HepG2 (cell line): ENCODE measurements at regions not wholly inside any gene's neighbourhood (a gene's known extent, or its start where the extent isn't known, plus 50 kb on each side); places are given as distances from the start of the nearest gene placed in this dataset.

Experiments
- CHCHD3 ChIP-seq: sonication (generic); formaldehyde crosslinking; IDR thresholded peaks from 2 replicates; pipeline ENCODE4 v1.8.0; 2022; ENCODE audit warnings: mild to moderate bottlenecking, missing genetic modification reagents, moderate library complexity
- FOXA3 ChIP-seq: IDR thresholded peaks from 2 replicates; pipeline ENCODE4 v1.6.1; 2016; ENCODE audit warnings: missing genetic modification reagents, missing compliant biosample characterization
- HIC2 ChIP-seq: sonication (generic); formaldehyde crosslinking; IDR thresholded peaks from 2 replicates; pipeline ENCODE4 v1.9.0; 2022; ENCODE audit warnings: low read depth, missing genetic modification reagents
- HNF4G ChIP-seq, 2 experiments: sonication (generic) in 1 of 2; formaldehyde crosslinking in 1 of 2; IDR thresholded peaks; 2 replicates each; pipeline versions ENCODE4 v1.4.0 to v1.6.1; 2011 to 2020; ENCODE audit warnings: borderline replicate concordance in 2 of 2, low read depth in 2 of 2, mild to moderate bottlenecking in 2 of 2, low read length in 1 of 2, missing genetic modification reagents in 1 of 2, moderate library complexity in 1 of 2
- MBD4 ChIP-seq: IDR thresholded peaks from 2 replicates; pipeline ENCODE4 v1.6.1; 2012; ENCODE audit warnings: low read length, inconsistent platforms, borderline replicate concordance
- NAIF1 ChIP-seq: sonication (generic); formaldehyde crosslinking; IDR thresholded peaks from 2 replicates; pipeline ENCODE4 v1.5.0; 2020; ENCODE audit warnings: mild to moderate bottlenecking, missing genetic modification reagents, borderline replicate concordance
- PHF21A ChIP-seq: sonication (generic); formaldehyde crosslinking; IDR thresholded peaks from 2 replicates; pipeline ENCODE4 v1.5.0; 2020; ENCODE audit warnings: mild to moderate bottlenecking, missing genetic modification reagents
- RFX5 ChIP-seq: IDR thresholded peaks from 2 replicates; pipeline ENCODE4 v1.6.1; 2011; ENCODE audit warnings: low read depth, low read length, improper control_type of control experiment
- SMAD3 ChIP-seq: sonication (generic); formaldehyde crosslinking; IDR thresholded peaks from 2 replicates; pipeline ENCODE4 v1.4.0; 2020; ENCODE audit warnings: missing genetic modification reagents
- ZNF205 ChIP-seq: IDR thresholded peaks from 2 replicates; pipeline ENCODE4 v1.6.1; 2018; ENCODE audit warnings: missing biosample characterization, missing genetic modification reagents
- ZNF253 ChIP-seq: sonication (generic); formaldehyde crosslinking; IDR thresholded peaks from 2 replicates; pipeline ENCODE4 v1.8.0; 2022; ENCODE audit warnings: mild to moderate bottlenecking, missing genetic modification reagents, borderline replicate concordance
- ZNF3 ChIP-seq: IDR thresholded peaks from 2 replicates; pipeline ENCODE4 v1.7.0; 2017; ENCODE audit warnings: inconsistent platforms
- ZNF367 ChIP-seq: sonication (generic); formaldehyde crosslinking; IDR thresholded peaks from 2 replicates; pipeline ENCODE4 v1.4.0; 2020; ENCODE audit warnings: missing genetic modification reagents, borderline replicate concordance
- ZNF382 ChIP-seq: sonication (generic); formaldehyde crosslinking; IDR thresholded peaks from 2 replicates; pipeline ENCODE4 v1.5.0; 2020; ENCODE audit warnings: missing genetic modification reagents, mild to moderate bottlenecking, borderline replicate concordance
- TF ChIP-seq, protein P1 (sequence below), 2 experiments: sonication (generic) in 1 of 2; formaldehyde crosslinking in 1 of 2; IDR thresholded peaks; 2 replicates each; pipeline versions ENCODE4 v1.4.0 to v1.6.1; 2016 to 2020; ENCODE audit warnings: borderline replicate concordance in 1 of 2, low read depth in 1 of 2, mild to moderate bottlenecking in 1 of 2, missing genetic modification reagents in 1 of 2
- TF ChIP-seq, protein P2 (sequence below): sonication (generic); formaldehyde crosslinking; IDR thresholded peaks from 2 replicates; pipeline ENCODE4 v1.9.0; 2021; ENCODE audit warnings: missing genetic modification reagents, mild to moderate bottlenecking, borderline replicate concordance

DNA sequence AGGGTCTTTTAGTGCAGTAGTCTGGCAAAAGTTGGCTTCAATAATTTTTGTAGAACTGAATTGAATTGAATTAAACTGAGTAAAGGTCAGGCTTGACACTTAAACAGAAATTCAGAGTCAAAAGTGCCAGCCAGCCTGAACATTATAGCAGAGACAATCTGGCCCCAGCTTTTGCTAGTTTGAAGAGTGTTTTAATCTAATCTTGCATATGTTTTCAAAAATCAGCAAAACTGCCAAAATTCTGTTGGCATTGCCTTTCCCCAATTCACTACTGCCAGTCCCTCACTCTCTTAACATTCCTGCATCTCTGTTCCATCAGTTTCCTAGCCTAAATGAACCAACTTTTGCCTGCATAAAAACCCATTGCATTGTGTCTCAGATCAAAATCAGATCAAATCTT, 403.8 kb downstream of the NUF2 start (continued):
- TF ChIP-seq, protein P1, sequence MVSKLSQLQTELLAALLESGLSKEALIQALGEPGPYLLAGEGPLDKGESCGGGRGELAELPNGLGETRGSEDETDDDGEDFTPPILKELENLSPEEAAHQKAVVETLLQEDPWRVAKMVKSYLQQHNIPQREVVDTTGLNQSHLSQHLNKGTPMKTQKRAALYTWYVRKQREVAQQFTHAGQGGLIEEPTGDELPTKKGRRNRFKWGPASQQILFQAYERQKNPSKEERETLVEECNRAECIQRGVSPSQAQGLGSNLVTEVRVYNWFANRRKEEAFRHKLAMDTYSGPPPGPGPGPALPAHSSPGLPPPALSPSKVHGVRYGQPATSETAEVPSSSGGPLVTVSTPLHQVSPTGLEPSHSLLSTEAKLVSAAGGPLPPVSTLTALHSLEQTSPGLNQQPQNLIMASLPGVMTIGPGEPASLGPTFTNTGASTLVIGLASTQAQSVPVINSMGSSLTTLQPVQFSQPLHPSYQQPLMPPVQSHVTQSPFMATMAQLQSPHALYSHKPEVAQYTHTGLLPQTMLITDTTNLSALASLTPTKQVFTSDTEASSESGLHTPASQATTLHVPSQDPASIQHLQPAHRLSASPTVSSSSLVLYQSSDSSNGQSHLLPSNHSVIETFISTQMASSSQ (IDR thresholded peaks at IDR 0.05; ENCODE audit: low read depth) = no peak
- TF ChIP-seq, protein P1 (CRISPR knock-in tag; IDR thresholded peaks at IDR 0.05; ENCODE audit: borderline replicate concordance) = no peak
- no peak for TF ChIP-seq HIC2
- TF ChIP-seq FOXA3 = no peak
- TF ChIP-seq CHCHD3 (CRISPR knock-in tag) = no peak
- TF ChIP-seq HNF4G (IDR thresholded peaks at IDR 0.05; ENCODE audit: borderline replicate concordance, low read depth, low read length) = no peak
- TF ChIP-seq HNF4G (CRISPR knock-in tag; IDR thresholded peaks at IDR 0.05; ENCODE audit: borderline replicate concordance, low read depth) = no peak
- TF ChIP-seq PHF21A (CRISPR knock-in tag) = no peak
- TF ChIP-seq ZNF253 (CRISPR knock-in tag) = no peak
- TF ChIP-seq NAIF1 = no peak
- TF ChIP-seq MBD4 = no peak
- TF ChIP-seq ZNF382 (CRISPR knock-in tag) = no peak
- TF ChIP-seq, protein P2, sequence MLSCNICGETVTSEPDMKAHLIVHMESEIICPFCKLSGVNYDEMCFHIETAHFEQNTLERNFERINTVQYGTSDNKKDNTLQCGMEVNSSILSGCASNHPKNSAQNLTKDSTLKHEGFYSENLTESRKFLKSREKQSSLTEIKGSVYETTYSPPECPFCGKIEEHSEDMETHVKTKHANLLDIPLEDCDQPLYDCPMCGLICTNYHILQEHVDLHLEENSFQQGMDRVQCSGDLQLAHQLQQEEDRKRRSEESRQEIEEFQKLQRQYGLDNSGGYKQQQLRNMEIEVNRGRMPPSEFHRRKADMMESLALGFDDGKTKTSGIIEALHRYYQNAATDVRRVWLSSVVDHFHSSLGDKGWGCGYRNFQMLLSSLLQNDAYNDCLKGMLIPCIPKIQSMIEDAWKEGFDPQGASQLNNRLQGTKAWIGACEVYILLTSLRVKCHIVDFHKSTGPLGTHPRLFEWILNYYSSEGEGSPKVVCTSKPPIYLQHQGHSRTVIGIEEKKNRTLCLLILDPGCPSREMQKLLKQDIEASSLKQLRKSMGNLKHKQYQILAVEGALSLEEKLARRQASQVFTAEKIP (CRISPR knock-in tag) = no peak
- no peak for TF ChIP-seq RFX5
- TF ChIP-seq ZNF3 (CRISPR knock-in tag) = no peak
- TF ChIP-seq ZNF367 (CRISPR knock-in tag) = no peak
- TF ChIP-seq ZNF205 = no peak
- no peak for TF ChIP-seq SMAD3 (CRISPR knock-in tag)
